ENCODE measurements at regions not wholly inside any gene's neighbourhood (a gene's known extent, or its start where the extent isn't known, plus 50 kb on each side); places are given as distances from the start of the nearest gene placed in this dataset.
A peak's percentile ranks its signal among the peaks of the same experiment; 100 is the strongest.

GRCh38 chr17:77322514-77323412 is 182.0 kb downstream of the SEC14L1 start (continued):
- TF ChIP-seq ZNF672 (CRISPR knock-in tag; IDR thresholded peaks at IDR 0.05) = no peak
- no peak for TF ChIP-seq ARHGAP35 (CRISPR knock-in tag; IDR thresholded peaks at IDR 0.05; ENCODE audit: borderline replicate concordance)
- TF ChIP-seq HMGA1 (CRISPR knock-in tag; conservative IDR thresholded peaks at IDR 0.05) = no peak
- TF ChIP-seq, protein P1, sequence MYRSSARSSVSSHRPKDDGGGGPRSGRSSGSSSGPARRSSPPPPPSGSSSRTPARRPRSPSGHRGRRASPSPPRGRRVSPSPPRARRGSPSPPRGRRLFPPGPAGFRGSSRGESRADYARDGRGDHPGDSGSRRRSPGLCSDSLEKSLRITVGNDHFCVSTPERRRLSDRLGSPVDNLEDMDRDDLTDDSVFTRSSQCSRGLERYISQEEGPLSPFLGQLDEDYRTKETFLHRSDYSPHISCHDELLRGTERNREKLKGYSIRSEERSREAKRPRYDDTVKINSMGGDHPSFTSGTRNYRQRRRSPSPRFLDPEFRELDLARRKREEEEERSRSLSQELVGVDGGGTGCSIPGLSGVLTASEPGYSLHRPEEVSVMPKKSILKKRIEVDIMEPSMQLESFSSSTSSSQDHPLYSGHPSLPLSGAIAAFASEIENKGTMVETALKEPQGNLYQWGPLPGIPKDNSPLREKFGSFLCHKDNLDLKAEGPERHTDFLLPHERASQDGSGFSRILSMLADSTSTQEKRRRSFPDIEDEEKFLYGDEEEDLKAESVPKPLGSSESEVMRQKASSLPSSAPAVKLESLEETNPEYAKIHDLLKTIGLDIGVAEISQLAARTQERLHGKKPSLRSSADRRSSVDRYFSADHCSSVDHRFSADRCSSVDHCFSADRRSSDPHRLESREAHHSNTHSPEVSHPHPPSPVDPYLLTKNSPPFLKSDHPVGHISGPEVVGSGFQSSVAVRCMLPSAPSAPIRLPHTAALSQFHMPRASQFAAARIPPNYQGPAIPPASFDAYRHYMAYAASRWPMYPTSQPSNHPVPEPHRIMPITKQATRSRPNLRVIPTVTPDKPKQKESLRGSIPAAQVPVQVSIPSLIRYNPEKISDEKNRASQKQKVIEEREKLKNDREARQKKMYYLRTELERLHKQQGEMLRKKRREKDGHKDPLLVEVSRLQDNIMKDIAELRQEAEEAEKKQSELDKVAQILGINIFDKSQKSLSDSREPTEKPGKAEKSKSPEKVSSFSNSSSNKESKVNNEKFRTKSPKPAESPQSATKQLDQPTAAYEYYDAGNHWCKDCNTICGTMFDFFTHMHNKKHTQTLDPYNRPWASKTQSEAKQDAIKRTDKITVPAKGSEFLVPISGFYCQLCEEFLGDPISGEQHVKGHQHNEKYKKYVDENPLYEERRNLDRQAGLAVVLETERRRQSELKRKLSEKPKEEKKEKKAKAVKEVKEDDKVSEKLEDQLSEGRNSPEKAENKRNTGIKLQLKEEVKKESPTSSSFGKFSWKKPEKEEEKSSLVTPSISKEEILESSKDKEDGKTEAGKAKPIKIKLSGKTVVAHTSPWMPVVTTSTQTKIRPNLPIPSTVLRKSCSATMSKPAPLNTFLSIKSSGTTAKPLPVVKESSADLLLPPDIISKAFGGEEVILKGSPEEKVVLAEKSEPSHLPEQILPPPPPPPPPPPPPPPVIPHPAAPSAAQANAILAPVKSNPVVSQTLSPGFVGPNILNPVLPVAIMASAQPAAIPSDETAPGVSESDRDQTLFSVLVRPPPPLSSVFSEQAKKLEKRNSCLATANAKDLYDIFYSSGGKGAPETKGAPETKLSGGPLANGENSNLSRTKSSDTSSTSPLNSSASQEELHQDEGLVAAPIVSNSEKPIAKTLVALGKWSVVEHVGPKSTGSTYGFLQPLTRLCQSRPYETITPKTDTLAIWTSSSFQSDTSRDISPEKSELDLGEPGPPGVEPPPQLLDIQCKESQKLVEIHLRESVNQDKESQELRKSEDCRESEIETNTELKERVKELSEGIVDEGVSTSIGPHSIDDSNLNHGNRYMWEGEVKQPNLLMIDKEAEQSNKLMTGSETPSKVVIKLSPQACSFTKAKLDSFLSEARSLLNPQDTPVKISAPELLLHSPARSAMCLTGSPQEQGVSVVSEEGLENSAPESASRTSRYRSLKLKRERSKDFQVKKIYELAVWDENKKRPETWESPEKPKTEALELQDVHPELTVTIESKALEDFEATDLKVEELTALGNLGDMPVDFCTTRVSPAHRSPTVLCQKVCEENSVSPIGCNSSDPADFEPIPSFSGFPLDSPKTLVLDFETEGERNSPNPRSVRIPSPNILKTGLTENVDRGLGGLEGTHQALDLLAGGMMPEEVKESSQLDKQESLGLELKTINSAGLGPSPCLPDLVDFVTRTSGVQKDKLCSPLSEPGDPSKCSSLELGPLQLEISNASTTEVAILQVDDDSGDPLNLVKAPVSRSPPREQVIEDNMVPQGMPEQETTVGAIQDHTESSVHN (CRISPR knock-in tag; IDR thresholded peaks at IDR 0.05) = no peak
- TF ChIP-seq SALL2 (CRISPR knock-in tag; IDR thresholded peaks at IDR 0.05) = no peak
- TF ChIP-seq ZNF674 (CRISPR knock-in tag; IDR thresholded peaks at IDR 0.05; ENCODE audit: low read depth) = no peak
- no peak for TF ChIP-seq ZNF816 (CRISPR knock-in tag; IDR thresholded peaks at IDR 0.05; ENCODE audit: borderline replicate concordance)
- no peak for TF ChIP-seq TIGD3 (CRISPR knock-in tag; IDR thresholded peaks at IDR 0.05; ENCODE audit: borderline replicate concordance)
- TF ChIP-seq, protein P2, sequence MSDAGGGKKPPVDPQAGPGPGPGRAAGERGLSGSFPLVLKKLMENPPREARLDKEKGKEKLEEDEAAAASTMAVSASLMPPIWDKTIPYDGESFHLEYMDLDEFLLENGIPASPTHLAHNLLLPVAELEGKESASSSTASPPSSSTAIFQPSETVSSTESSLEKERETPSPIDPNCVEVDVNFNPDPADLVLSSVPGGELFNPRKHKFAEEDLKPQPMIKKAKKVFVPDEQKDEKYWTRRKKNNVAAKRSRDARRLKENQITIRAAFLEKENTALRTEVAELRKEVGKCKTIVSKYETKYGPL (CRISPR knock-in tag; IDR thresholded peaks at IDR 0.05) = no peak
- no peak for TF ChIP-seq DR1 (CRISPR knock-in tag; IDR thresholded peaks at IDR 0.05)
- no peak for TF ChIP-seq ZNF572 (CRISPR knock-in tag; IDR thresholded peaks at IDR 0.05)
- TF ChIP-seq YY1 (IDR thresholded peaks at IDR 0.05; ENCODE audit: insufficient read depth, insufficient replicate concordance, low read depth, low read length) = no peak
- no peak for TF ChIP-seq ZNF777 (CRISPR knock-in tag; IDR thresholded peaks at IDR 0.05)
- 0 out of 2 replicates have a peak, but pooled peaks have one; percentile 59 for TF ChIP-seq ZNF644 (CRISPR knock-in tag; IDR thresholded peaks at IDR 0.05; ENCODE audit: low read depth)
- TF ChIP-seq SNRNP70 (IDR thresholded peaks at IDR 0.05; ENCODE audit: low read depth, low read length) = no peak
- TF ChIP-seq NAIF1 (CRISPR knock-in tag; IDR thresholded peaks at IDR 0.05; ENCODE audit: borderline replicate concordance) = no peak
- TF ChIP-seq ZNF773 (CRISPR knock-in tag; IDR thresholded peaks at IDR 0.05; ENCODE audit: borderline replicate concordance) = no peak
- TF ChIP-seq ZSCAN9 (CRISPR knock-in tag; IDR thresholded peaks at IDR 0.05; ENCODE audit: borderline replicate concordance) = no peak
- no peak for TF ChIP-seq ZNF33B (CRISPR knock-in tag; IDR thresholded peaks at IDR 0.05)
- TF ChIP-seq FOXA1 (IDR thresholded peaks at IDR 0.05) = no peak
- TF ChIP-seq FOXA1 (CRISPR knock-in tag; IDR thresholded peaks at IDR 0.05) = 0 out of 2 replicates have a peak, but pooled peaks have one; percentile 13

Measured in HepG2 (cell line).